HG03571 (cell line): ENCODE measurements at regions not wholly inside any gene's neighbourhood (a gene's known extent, or its start where the extent isn't known, plus 50 kb on each side); places are given as distances from the start of the nearest gene placed in this dataset.

Experiments used
- ATAC-seq: cut with Tn5 transposase; IDR thresholded peaks from one replicate; pipeline ENCODE4 v1.9.1; 2021; ENCODE audit not compliant: unreplicated experiment

DNA sequence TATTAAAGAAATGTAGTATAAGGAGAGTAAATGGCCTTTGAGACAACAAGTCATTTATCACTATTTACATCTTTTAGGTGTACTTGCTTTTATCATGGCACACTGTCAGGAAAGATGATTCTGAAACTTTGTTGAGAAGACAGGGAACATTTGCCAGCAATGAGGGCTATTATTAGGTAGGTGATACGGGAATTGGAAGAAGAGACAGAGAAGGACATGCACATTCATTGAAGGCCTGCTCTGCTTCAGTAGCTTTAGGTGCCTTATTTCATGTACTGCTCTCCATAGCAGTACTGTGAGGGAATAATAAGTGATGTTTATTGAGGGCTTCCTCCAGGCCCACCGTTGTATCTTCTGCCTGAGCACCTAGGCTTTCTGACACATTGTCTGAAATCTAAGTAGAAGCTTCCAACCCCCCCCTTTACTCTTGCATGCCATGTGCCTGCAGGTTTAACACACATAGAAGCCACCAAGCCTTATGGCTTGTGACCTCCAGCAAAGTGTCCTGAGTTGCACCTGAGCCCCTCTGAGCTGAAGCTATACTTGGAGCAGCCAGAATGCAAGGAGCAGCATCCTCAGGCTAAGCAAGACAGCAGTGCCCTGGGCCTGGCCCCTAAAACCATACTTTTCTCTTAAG is 275.2 kb upstream of the VLDLR start:
- ATAC-seq: no peak

DNA sequence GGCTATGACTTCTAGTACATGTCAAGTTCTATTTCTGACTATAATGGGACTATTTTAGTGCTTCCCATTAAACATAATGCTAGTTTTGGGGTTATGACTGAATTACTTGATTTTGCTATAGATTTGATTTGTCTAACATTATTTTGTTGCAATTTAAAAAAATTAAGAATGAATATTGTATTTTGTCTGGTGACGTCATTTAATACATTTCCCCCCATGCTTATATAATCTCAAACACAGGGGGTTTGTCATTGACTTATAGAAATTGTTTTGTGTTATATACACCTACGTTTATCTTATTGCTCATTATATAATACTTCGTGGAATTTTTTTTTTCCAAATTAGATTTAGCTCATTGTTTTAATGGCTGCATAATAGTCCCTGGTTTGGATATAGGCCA is 270.3 kb upstream of the VLDLR start:
- ATAC-seq: no peak

DNA sequence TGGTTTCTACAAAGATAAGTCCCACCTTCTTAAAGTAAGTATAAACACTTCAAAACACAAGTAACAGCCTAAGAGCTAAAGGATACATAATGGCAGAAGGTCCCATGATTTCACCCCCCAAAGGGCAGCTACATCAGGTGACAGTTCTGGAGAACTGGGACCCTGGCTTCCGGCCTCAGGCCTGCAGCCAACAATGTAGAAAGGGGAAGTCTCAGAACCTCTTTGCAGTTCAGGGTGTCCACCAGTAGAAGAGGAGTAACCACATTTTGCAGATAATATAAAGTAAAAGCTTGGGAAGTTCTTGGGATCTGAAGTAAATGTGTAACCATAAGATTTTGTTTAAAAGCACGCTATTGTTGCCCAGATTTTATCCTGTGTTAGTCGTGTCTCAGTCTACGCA is 267.4 kb upstream of the VLDLR start:
- no peak for ATAC-seq

DNA sequence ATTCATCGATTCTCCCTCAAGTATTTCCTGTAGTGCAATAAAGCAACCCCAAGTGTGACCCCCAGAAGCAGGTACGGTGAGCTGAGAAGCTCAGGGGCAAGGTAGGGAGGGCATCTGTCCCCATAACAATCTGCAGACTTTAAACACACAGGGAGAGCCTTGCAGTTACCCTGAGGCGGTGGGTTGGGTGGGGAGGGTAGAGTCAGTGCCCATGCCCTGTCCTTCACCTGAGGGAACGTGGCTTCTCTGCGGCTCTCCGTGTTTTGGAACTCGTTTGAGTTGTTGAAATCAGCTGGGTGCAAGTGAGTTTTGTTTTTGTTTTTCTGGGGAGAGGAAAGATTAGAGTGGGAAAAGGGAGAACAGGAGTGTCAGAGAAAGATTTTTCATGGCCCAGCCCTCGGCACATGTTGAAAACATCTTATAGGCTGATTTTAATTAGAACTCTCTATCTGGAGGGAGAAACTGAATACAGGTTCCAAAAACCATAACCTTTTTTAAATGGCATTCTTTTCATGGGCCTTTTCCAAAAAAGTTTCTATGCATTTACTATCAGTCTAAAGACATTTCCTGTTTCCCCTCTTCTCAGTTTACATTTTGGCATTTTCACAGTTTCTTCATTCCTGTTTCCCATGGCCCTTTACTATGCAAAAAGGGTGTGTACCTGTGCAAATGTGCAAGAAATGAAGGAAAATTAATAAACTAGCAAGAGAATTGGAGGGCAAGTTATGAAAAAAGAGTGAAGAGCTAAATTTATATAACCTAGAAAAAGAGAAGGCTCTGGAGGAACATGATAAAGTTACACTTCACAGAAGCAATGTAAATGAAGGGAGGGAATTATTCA is 266.5 kb upstream of the VLDLR start:
- ATAC-seq: no peak

DNA sequence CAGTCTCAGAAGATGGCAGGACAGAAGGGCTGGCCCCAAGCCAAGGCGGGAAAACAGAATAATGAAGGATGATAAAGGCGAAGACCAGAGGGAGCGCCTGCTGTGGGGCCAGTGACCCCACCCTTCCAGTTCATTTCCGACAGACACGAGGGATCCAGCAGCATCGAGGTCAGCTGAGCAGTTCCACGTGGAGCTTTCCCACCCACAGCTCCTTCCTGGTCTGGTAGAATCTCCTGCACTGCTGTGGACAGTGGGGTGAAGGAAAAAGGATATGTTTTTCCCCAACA is 265.9 kb upstream of the VLDLR start:
- no peak for ATAC-seq

DNA sequence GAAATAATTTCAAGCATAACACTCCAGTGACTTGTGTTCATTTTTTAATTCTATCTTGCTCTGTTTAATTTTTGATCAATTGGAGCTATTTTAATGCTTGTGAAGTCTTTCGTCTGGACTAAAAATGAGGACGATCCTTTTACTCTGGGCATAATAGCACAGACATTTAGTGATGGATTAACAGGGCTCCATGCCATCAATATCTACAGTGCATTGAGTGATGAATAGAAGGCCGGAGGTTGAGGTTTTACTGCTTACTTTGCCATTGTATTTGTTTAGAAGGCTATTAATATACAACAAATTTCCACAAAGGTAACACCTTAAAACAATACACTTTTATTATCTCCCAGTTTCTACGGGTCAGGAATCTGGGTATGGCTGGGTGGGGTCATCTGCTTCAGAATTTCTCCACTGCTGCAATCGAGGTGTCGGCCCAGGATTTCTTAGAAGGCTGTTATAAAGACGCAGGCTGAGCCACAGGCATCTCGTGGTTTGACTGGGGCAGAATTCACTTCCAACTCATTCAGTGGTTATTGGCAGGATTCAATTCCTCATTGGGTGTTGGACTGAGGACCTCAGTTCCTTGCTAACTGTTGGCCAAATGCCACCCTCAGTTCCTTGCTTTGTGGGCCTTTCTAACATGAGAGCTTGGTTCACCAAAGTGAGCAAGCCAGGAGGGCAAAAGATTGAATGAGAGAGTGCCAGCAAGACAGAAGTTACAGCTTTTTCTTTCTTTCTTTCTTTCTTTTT is 265.4 kb upstream of the VLDLR start:
- ATAC-seq: no peak

DNA sequence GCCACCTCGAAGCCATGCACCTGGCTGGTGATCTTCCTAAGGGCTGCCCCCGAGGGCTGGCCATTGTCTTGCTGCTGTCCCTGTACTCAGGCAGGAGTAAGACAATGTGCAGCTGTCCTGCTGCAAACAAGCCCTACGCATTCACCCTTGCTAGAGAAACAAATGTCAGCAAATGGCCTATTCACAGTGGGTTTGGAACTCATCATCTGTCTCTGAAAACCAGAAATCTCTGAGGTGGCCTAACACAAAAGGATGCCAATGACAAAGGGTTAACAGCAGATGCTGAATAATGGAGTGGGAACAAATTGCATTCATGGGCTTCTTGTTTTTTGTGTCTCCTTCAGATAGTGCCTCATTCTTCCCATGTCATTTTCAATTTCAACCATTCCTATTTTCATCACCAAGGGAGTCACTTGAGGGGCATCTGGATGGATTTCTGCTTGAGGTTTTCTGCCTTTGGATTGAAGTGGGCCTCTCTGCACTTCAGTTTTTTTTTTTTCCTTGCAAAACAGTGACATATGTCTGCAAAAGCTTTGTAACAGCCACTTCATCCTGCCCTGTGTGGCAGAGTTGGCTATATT is 261.6 kb upstream of the VLDLR start:
- no peak for ATAC-seq

DNA sequence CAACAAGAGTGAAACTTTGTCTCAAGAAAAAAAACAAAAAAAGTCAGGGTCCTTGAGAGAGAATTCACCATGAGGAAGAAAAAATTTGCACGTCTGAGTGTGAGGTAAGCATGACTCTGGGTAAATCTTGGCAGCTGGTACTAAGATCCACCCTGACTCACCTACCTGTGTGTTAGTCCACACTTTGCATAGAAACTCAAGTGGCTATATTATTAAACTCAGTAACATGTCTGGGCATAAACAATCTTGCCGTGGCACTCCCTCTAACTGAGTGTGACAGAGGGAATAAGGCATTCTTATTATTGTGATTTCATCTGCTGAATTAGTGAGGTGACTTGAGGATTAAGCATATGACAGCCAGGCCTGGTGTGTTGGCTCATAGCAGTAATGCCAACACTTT is 259.4 kb upstream of the VLDLR start:
- no peak for ATAC-seq

DNA sequence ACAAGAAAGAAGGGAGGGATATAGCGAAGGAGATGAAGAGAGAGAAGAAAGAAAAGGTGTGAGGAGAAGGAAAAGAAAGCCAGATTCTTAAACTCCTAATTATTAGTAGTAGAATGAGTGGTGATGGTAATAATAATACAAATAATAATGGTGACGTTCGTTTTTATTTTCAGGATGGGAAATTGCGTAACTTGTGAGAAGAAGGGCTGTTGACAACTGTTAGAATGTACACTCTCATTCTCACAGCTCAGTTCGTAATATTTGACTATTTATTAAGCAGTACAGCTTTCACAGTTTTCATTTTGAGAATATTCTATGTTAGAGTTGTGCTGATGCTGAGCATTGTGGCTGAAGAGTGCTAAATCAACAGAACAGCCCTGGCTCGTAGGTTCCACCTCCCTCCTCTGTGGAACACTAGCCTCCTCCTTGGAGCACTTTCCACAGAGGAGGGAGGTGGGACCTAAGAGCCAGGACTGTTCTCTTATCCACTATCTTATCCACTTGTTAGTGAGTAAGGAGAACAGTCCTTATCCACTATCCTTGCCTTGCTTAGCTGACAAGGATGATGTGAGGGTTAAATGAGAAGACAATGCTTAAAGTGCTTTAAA is 258.3 kb upstream of the VLDLR start:
- no peak for ATAC-seq

DNA sequence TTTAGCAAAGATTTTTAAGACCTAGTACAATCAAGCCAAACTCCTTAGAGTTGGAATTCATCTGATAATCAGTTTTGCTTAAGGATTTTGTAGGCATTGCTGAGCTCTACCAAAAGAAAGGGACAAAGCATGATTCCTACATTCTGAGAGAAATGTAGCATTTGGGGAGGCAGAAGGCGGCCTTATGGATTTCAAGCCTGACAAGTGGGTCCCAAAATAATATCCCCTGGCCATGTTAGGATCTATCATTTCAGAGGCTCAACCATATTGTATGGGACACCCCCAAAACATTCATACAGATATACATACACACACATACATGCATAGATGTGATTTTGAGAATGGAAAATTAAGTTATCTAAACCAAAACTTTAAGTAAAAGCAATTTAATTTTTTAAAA is 257.8 kb upstream of the VLDLR start:
- no peak for ATAC-seq

DNA sequence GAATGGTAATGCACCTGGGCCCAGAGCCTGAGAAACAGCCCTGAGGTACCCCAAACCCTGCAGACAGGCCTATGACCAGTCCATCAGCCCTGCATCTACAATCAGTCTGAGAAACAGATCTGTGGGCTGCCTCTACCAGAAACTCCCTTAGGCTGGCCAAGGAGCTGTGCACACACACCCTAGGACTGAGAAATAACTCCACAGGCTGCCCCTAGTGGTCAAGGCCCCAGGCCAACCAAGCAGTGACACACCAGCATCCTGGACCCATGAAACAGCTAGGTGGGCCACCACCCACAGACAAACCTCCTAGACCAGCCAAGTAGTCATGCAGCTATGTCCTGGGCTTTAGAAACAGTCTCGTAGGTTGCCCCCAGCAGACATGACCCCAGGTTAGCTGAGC is 253.6 kb upstream of the VLDLR start:
- ATAC-seq: no peak

DNA sequence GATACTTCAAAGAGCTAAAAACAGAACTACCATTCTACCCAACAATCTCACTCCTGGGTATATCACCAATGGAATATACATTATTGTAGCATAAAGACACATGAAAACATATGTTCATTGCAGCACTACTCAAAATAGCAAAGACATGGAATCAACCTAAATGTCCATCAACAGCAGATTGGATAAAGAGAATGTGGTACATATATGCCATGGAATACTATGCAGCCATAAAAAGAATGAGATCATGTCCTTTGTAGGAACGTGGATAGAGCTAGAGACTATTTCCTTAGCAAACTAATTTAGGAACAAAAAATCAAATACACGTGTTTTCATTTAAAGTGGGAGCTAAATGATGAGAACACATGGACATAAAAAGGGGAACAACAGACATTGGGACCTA is 247.9 kb upstream of the VLDLR start:
- no peak for ATAC-seq

DNA sequence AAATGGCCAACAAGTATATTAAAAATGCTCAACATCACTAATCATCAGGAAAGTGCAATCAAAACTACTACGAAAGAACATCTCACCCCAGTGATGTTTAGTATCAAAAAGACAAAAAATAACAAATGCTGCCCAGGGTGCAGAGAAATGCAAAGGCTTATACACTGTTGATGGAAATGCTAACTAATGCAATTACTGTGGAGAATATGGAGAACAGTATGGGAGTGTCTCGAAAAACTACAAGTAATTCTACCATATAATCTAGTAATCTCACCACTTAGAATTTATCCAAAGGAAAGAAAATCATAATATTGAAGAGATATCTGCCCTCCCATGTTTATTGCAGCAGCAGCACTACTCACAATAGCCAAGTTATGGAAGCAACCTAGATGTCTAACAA is 246.5 kb upstream of the VLDLR start:
- no peak for ATAC-seq

DNA sequence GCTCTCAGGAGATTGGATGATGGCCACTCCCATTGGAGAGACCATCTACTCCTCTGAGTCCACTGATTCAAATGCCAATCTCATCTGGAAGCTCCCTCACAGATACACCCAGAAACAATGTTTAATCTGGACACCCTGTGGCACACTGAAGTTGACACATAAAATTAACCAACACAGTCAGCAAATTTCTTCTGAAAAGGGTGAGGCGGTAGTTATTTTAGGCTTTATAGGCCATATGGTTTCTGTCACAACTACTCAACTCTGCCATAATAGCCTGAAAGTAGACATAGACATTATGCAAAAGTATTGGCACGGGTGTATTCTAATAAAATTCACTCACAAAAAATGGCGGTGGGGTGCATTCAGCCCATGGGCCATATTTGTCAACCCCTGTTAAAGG is 244.5 kb upstream of the VLDLR start:
- ATAC-seq: no peak

DNA sequence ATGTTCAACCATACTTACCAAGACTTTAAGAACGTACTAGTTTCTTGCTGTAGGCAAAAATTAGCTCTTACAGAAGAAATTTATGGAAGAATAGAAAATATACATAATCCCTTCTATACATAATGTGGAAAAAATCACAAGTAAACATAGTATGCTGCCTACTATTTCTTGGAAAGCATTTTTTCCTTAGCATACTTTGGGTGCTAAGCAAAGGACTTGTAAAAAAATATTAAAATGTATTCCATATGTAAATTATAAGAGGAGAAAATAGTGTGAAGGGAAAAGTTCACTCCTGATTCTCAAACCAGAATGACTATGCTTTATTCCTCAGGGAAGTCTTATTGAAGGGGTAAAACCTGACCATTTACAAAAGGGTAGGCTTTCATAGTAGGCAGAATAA is 243.8 kb upstream of the VLDLR start:
- ATAC-seq: no peak

DNA sequence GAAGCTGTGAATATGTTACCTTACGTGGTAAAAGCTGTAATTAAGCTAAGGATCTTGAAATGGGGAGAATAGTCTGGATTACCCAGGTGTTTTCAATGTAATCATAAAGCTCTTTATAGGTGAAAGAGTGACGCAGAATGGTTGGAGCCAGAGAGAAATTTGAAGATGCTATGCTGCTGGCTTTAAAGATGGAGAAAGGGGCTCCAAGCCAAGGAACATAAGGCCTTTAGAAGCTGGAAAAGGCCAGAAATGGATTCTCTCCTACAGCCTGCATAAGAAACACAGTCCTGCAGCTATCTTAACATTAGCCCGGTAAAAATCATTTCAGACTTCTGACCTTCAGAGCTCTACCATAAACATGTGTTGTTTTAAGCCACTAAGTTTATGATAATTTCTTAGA is 243.3 kb upstream of the VLDLR start:
- ATAC-seq: no peak

DNA sequence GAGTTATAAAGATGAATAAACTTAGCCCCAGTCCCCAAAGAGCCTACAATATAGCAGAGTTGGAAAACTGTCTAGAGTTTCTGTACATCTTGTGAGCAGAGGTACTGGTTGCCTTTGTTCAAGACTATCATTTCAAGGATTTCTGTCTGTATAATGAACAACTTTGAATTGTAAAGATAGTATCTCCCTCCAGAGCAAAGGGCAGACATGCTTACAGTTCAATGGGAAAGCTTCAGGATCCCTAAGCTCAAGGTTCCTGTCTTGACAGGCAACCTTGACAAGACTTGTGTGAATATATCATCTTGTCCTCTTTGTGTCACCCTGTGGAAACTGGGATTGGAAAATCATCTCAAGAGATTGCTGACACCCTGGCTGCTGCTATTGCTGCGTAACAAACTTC is 242.8 kb upstream of the VLDLR start:
- no peak for ATAC-seq

DNA sequence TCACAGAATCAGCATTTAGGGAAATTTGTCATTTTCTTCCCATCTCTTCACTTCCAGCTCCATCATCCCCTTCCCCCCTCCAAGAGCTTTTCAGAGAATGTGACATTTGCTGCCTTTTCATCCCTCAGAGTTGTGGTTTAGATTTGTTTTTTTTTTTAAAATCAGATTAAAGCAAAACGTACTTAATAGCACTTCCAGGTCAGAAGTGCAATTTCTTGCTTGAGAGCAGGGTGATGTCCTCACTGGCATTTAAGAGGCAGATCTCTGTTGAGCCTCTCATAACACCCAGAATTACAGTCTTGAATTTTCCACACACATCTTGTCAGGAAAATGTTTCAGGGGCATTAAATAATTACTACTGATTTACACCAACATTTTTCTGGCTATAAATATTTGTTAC is 236.8 kb upstream of the VLDLR start:
- ATAC-seq: no peak

DNA sequence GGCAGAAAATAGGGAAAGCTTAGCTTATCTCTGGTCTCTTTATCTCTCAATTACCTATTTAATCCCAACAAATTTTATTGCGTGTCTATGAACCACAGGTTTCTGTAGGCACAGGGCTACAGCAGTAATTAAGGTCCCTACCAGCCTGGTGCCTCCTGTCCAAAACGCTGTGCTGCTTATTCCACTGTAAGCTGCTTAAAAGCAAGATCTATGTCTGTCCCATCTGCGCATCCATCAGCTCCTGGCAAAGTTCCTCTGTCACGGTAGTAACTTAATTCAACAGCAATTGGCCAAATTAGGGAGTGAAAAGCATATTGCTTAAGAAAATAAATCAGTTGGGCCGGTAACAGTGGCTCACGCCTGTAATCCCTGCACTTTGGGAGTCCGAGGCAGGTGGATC is 235.8 kb upstream of the VLDLR start:
- no peak for ATAC-seq

DNA sequence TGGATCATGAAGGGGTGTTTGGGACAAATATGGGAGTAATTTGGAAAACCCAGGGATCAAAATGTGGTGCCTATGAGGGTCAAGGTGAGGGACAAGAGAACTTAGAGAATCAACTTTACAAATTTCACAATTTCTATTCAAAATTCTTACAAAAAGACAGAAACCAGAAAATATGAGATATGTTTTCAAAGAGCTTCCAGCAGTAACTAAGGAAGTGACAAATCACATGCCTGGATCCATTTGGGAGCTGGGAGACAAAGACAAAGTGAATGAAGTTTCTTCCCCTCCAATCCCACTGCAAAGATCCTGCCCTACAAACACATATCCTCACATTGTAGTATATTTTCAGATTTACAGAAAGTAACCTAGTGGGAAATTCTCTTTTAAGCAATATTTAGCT is 235.0 kb upstream of the VLDLR start:
- no peak for ATAC-seq

DNA sequence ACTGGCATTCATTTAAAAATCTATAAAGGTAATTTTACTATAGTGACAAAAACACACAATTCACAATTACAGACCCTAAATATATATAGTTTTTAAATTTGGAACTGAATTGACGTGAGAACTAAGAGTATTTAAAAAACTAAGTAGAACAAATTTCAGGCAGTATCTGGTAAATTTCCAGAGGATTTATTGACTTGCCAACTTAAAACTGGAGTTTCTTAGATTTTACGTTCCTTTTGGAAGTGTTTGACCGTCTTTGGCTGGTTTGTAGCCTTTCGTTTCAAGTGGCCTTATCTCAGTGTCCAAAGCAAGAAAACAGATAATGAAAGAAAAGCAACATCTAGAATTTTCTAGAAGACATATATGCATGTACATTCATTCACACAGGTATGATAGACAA is 234.4 kb upstream of the VLDLR start:
- no peak for ATAC-seq

DNA sequence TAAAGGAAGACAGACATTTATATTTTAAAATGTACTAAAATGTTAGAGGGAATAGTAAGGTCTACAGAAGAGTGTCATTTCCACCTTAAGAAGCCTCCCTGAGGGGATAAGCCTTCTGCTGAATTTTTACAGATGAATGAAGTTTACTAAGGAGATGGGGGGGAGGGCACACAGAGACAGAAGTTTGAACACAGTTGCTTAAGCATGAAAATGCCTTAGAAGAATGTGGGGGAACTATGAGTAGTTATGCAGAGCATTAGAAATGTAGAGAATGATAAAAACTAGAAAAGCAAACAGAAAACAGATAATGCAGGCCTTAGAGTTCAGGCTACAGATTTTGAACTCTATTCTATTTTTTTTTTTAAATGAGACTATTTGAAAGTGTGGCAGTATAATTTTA is 232.2 kb upstream of the VLDLR start:
- no peak for ATAC-seq
